Osteocyte (in vitro differentiated cells): ENCODE measurements at regions not wholly inside any gene's neighbourhood (a gene's known extent, or its start where the extent isn't known, plus 50 kb on each side); places are given as distances from the start of the nearest gene placed in this dataset.

Experiments
- DNase-seq: peaks from one replicate; pipeline ENCODE4 v3.0.0; 2021; ENCODE audit warnings: mixed read lengths; ENCODE audit not compliant: unreplicated experiment; ENCODE audit errors: extremely low spot score
- H3K27ac Mint-ChIP-seq: one replicate; pipeline ENCODE4 v1.8.0; 2021; ENCODE audit warnings: mild to moderate bottlenecking, mixed read lengths; ENCODE audit not compliant: unreplicated experiment
- H3K27me3 Mint-ChIP-seq: one replicate; pipeline ENCODE4 v1.8.0; 2021; ENCODE audit warnings: mixed read lengths; ENCODE audit not compliant: unreplicated experiment
- H3K36me3 Mint-ChIP-seq: one replicate; pipeline ENCODE4 v1.8.0; 2021; ENCODE audit warnings: mixed read lengths; ENCODE audit not compliant: unreplicated experiment
- H3K4me1 Mint-ChIP-seq: one replicate; pipeline ENCODE4 v1.8.0; 2021; ENCODE audit warnings: mixed read lengths; ENCODE audit not compliant: unreplicated experiment
- H3K4me3 Mint-ChIP-seq: one replicate; pipeline ENCODE4 v1.8.0; 2021; ENCODE audit warnings: mild to moderate bottlenecking, moderate library complexity, mixed read lengths; ENCODE audit not compliant: unreplicated experiment
- H3K9me3 Mint-ChIP-seq: one replicate; pipeline ENCODE4 v1.8.0; 2021; ENCODE audit warnings: mixed read lengths; ENCODE audit not compliant: unreplicated experiment
- TF ChIP-seq, protein P1 (sequence below): fragments of 200-600 bp; sonication (generic); IDR thresholded peaks from 2 replicates; pipeline ENCODE4 v1.5.0; 2021; ENCODE audit warnings: antibody characterized with exemption, mild to moderate bottlenecking, moderate library complexity

GRCh38 chr6:26175033-26175427 lies 87.8 kb downstream of the HFE start:
- Mint-ChIP-seq H3K9me3 (no peaks in the 10 kb centered on the region), H3K27ac (no peak overlapping the region), H3K4me1 (peaks cover 32% of the 10 kb centered on the region), H3K27me3 (no peaks in the 10 kb centered on the region), H3K36me3 (no peaks in the 10 kb centered on the region), H3K4me3 (no peak overlapping the region)
- TF ChIP-seq, protein P1, sequence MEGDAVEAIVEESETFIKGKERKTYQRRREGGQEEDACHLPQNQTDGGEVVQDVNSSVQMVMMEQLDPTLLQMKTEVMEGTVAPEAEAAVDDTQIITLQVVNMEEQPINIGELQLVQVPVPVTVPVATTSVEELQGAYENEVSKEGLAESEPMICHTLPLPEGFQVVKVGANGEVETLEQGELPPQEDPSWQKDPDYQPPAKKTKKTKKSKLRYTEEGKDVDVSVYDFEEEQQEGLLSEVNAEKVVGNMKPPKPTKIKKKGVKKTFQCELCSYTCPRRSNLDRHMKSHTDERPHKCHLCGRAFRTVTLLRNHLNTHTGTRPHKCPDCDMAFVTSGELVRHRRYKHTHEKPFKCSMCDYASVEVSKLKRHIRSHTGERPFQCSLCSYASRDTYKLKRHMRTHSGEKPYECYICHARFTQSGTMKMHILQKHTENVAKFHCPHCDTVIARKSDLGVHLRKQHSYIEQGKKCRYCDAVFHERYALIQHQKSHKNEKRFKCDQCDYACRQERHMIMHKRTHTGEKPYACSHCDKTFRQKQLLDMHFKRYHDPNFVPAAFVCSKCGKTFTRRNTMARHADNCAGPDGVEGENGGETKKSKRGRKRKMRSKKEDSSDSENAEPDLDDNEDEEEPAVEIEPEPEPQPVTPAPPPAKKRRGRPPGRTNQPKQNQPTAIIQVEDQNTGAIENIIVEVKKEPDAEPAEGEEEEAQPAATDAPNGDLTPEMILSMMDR, result no peak
- no peak for DNase-seq

- Mint-ChIP-seq H3K27me3 (no peaks in the 10 kb centered on the region), H3K4me3 (no peak overlapping the region), H3K9me3 (no peaks in the 10 kb centered on the region), H3K36me3 (no peaks in the 10 kb centered on the region), H3K27ac (no peak overlapping the region), H3K4me1 (peaks cover 26% of the 10 kb centered on the region)
- no peak for DNase-seq
- TF ChIP-seq, protein P1, result peak; percentile 69
These were observed 88.4 kb downstream of the HFE start for GRCh38 chr6:26175428-26176181.

DNA sequence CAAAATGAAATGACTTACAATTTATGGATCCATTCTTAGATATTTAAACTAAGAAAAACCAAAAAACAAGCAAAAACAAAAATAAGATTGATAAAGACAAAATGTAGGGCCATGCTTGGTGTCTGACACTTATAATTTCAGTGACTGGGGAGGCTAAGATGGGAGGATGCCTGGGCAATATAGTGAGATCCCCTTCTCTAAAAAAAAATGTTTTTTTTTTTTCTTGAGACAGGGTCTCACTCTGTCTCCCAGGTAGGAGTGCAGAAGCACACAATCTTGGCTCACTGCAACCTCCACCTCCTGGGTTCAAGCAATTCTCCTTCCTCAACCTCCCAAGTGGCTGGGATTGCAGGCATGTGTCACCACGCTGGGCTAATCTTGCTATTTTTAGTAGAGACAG lies 92.4 kb downstream of the HFE start:
- TF ChIP-seq, protein P1, result no peak
- H3K4me3 Mint-ChIP-seq, result no peak overlapping the region
- H3K36me3 Mint-ChIP-seq, result no peaks in the 10 kb centered on the region
- no peak for DNase-seq
- no peak overlapping the region for H3K27ac Mint-ChIP-seq
- H3K9me3 Mint-ChIP-seq, result no peaks in the 10 kb centered on the region
- H3K27me3 Mint-ChIP-seq, result no peaks in the 10 kb centered on the region
- H3K4me1 Mint-ChIP-seq, result peaks cover 16% of the 10 kb centered on the region

GRCh38 chr6:26180346-26180745 lies 93.1 kb downstream of the HFE start:
- peaks cover 16% of the 10 kb centered on the region for H3K4me1 Mint-ChIP-seq
- no peaks in the 10 kb centered on the region for H3K27me3 Mint-ChIP-seq
- no peaks in the 10 kb centered on the region for H3K9me3 Mint-ChIP-seq
- no peak overlapping the region for H3K27ac Mint-ChIP-seq
- H3K4me3 Mint-ChIP-seq, result no peak overlapping the region
- TF ChIP-seq, protein P1, result no peak
- DNase-seq, result no peak
- no peaks in the 10 kb centered on the region for H3K36me3 Mint-ChIP-seq

DNA sequence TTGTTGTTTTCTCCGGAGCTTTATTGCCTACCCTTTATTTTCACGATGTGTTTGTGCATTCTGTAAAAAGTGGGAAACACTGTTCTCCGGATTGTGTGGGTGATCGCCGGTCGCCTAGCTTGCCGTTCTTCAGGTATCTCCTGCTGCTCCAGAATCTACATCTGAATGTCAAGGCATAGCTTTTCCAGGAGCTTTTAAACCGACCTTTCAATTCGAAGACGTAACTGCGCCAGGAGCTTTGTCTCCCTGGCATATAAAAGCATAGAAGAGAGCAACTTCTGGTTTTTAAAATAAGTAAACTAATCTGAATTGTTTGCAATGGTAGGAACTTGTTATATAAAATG lies 96.0 kb downstream of the HFE start:
- peak overlapping the region; percentile 83 for H3K4me3 Mint-ChIP-seq
- H3K9me3 Mint-ChIP-seq, result no peaks in the 10 kb centered on the region
- H3K4me1 Mint-ChIP-seq, result peaks cover 16% of the 10 kb centered on the region
- H3K27me3 Mint-ChIP-seq, result no peaks in the 10 kb centered on the region
- no peak for DNase-seq
- peak overlapping the region; percentile 94 for H3K27ac Mint-ChIP-seq
- TF ChIP-seq, protein P1, result no peak
- H3K36me3 Mint-ChIP-seq, result no peaks in the 10 kb centered on the region
